Stimulated activated CD4-positive, alpha-beta T cell treated with anti-CD3 and anti-CD28 coated beads, Interleukin-12 subunit alpha, Interleukin-12 subunit beta, amount 100 ng/mL, for 24 hours (primary cell): ENCODE measurements at regions not wholly inside any gene's neighbourhood (a gene's known extent, or its start where the extent isn't known, plus 50 kb on each side); places are given as distances from the start of the nearest gene placed in this dataset.

ENCODE experiments used
- DNase-seq, 2 experiments: peaks; one replicate each; pipeline ENCODE4 v3.0.0-alpha.2; 2020; ENCODE audit warnings: low read depth in 2 of 2

DNA sequence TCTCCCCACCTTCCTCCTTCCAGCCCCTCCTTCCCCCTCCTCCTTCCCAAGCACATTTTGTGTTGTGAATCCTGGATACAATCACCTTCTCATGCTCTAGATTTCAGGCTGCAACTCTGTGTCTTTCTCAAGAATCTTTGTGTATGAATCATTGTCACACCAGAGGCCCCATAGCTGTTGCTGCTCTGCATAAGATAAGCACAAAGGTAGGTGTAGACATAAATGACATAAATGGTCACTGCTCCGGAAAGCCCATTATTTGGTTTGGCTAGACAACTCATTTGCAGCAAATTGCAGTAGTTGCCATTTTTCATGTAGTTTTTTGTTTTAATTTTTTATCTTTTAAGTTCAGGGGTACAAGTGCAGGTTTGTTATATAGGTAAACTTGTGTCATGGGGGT lies 216.3 kb upstream of the NRP1 start:
- DNase-seq, result no peak

DNA sequence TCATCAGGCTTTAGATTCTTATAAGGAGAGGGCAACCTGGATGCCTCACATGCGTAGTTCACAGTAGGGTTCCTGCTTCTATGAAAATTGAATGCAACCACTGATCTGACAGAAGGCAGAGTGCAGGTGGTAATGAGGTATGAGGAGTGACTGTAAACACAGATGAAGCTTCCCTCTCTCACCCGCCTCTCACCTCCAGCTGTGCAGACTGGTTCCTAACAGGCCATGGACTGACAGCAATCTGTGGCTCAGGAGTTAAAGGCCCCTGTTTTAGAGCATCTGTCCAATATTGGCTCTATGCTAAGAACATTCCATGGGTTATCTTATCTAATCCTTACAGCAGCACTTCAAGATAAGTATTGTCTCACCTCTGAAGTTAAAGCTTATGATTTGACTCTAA lies 213.5 kb upstream of the NRP1 start:
- no peak for DNase-seq

DNA sequence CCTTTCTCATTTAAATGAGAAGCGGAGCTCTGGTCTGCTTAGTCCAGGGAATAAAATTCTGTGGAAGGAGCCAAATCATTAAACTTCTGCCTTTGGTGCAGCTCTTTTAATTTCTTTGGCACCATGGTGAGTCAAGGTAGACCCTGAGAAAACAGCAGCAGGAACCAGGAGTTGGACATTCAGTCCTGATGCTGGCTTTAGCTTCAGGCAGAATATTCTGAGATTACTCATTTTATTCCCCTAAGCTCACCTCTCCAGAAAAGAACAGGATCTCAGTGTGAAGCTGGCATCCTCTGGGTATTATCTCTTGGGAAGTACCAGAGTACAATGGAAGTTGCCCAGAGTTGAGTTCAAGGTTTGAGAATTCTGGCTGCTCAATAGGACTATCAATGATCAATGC lies 211.6 kb upstream of the NRP1 start:
- no peak for DNase-seq

DNA sequence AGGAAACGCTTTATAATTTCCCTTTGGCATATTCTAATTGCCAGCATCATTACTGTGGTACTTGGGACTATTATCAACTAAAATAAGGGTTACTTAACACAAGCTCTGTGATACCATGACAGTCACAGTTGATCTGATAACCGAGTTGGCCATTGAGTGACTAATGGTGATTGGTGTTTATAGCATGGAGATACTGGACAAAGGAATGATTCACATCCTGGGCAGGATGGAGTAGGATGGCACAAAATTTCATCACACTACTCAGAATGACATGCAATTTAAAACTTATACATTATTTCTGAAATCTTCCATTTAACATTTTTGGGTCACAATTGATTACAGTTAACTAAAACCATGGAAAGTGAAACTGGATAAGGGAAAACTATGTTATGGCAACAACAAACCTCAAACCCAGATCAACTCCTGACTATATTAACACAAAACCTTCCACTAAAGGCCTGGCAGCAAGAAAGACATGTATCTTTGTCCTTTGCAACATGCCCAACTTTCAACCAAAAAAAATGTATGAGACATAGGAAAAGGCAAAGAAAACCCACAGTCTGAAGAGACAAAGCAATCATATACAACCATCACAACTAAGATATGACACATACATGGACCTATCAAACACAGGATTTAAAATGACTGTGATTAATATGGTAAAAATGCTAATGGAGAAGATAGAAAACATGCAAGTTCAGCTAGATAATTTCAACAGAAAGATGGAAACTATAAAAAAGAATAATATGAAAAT lies 208.5 kb upstream of the NRP1 start:
- no peak for DNase-seq

DNA sequence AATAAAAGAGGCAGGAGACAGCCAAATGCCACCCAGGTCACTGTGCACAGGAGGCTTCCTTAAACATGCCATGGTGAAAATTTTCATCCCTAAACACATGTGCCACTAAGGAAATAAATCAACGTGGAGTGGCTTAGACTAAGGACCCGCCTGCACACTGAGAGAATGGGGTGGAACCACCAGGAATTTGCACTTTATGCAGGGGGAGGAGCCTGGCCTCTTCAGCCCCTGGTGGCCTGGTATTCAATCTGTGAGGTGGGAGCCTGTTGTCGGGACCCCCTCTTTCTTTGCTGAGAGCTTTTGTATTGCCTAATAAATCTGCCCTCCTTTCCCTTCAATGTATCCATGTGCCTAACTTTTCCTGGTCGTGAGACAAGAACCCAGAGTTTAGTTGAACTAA lies 204.6 kb upstream of the NRP1 start:
- no peak for DNase-seq

DNA sequence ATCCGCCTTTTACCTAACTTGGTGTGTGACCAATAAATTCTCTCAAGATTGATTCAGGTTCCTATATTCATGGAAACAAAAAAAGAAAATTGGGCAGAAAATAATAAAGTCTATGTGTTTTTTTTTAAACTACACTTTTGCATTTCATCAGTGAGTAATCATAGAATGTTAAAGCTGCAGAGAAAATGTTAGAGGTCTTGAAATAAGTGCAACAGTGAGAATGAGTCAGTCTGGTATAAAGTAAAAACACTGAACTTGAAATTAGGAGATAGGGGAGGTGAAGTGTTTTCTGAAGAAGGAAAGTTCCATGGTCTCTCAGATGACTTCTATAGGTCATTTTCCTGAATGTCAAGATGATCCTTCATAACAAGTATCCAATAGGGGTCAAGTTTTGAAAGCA lies 202.6 kb upstream of the NRP1 start:
- DNase-seq, result no peak

DNA sequence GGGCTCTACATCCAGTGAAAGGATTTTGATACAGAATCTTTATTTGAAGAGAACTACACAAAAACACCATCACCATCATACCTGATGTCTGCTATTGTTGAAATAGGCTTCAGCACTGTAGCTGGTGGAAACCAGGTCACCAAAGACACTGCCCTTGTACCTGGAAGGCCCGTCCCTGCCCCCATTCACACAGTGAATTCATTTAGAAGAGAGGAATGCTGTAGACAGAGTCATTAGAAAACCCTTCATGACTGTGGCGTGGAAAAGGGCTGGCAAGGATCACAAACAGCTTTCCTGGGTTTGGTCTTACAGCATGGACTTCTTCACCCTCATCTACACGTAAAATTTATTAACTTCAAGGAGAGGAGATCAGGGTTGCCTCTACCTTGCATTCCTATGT lies 202.0 kb upstream of the NRP1 start:
- no peak for DNase-seq

DNA sequence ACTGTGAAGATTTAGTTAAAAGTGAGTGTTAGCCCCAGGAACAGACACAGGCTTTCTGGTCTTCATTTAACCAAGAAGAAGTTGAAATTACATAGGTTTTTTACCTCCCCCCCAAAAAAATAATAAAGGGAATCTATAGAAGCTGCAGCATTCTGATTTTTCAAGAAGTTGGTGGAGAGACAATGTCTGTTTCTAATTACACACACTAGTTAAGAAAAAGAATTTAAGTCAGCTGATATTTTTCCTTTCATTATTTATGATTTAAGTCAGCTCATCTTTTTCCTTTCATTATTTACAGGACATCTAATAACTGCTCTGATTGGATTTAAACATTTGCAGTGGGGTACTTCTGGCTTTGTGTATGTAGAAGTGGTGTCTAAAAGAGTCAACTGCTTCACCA lies 201.4 kb upstream of the NRP1 start:
- no peak for DNase-seq

DNA sequence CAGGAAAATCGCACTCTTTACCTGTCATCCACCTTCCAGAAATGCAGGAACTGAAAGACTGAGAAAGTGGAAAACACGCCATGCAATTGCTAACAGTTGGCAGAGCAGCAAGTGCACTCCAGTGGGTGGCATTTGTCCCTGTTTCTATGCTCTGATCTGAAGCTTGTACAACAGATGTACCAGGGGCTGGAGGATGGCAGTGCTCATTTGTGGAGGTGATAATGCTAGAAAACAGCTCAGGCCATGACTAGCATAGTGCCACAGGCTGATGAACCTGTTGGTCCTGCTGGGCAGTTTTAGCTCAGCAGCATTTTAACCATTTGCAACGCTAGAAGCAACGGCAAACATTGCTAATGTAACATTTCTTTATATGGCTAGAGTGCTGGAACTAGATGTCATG lies 199.9 kb upstream of the NRP1 start:
- DNase-seq, result no peak

DNA sequence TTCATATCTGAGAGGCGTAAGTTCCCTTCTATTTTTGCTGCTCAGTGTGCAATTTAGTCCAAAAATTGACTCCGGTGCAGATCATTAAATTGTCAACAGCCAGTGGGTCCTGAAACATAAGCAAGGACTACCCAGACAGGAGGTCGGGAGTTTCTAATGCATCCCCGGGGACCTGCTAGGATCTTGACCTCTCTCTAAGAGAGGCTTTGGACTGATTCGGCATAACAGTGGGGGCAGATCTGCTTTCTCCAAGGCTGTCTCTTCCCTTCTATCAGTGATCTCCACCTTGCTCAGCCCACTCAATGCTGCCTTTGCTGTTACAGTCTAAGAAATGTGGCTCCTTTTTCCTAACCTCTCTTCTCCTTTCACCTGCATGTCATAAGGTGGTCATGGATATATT lies 199.1 kb upstream of the NRP1 start:
- no peak for DNase-seq

DNA sequence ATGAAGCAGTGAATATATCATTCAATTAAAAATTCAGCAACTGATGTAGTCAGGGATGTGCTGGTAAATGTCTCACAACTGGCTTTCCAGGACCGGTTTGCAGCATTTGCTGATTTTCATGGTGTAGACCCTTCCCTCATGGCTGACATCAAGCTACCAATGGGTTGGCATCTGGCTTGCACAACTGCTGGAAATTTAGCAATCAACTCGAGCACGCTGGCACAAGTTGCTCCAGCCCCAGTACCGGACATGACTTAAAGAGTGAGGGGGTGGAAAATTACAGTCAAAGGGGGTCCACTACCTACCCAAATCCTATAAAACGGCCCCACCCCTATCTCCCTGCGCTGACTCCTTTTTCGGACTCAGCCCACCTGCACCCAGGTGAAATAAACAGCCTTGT lies 198.4 kb upstream of the NRP1 start:
- DNase-seq, result no peak

DNA sequence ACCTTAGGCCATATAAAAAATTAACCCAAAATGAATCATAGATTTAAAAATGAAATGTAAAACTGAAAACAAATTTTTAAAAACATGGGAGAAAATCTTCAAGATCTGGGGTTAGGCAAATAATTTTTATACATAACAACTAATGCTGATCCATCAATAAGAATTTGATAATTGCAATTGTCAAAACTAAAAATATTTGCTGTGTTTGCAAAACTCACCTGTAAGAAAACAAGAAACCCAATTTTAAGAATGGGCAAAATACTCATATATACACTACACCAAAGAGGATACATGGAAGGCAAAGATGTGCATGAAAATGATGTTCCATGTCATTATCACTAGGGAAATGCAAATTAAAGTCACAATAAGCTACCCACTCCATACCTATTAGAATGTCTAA lies 194.8 kb upstream of the NRP1 start:
- DNase-seq, result no peak

DNA sequence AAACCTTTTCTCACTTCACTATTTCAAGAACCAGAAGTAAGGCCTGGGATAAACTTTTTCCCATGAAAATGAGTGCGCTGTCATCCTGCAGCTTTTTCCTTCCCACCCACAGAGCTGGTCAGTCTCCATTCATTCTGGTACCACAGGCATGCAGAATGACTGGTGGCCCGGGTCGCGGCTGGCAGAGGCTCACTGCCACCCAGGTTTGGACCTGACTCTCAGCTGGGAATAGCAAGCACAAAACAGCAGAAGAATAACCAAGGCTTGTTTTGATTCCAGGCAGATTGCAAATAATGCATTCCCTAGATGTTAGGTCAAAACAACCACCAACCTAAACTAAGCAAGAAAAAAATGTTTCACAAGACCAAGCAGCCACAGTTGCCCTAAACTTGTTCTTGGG lies 190.5 kb upstream of the NRP1 start:
- no peak for DNase-seq

DNA sequence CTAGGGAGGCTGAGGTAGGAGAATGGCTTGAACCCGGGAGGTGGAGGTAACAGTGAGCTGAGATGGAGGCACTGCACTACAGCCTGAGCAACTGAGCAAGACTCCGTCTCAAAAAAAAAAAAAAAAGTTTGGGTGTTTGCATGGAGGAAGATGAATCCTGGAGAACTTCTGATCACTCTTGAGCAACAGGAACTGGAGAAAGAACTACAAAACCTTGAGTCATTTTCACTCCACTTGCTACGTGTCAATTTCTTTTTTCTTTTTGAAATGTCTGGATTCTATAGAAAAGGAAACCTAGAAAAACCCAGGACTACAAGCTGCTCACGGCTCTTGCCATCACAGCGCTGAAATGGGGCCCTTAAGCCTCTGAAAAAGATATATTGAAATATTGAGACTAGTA lies 189.6 kb upstream of the NRP1 start:
- DNase-seq, result no peak

DNA sequence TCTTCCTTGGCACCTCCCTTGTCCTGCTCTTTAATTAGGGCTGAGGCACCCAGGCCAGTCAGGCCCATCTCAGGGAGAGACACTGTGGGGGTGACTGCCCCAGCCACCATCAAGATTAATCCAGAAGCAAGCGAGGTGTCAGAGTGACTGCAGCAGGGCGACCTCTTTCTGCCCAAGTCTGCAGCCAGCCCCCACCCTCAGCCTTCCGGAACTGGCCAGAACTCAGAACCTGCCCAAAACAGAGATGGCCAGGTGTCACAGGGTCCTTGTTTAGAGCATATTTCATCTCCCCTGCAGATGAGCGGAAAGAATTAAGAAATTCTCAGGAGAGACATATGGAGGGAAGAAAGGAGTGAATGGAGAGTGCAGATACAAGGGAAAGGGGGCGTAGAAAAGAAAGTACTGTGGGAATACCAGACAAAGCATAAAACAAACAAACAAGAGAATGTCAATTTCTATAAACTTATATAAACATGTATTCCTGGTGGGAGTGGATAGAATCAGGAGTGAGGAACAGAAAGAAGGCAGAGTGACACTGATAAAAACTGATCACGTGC lies 188.8 kb upstream of the NRP1 start:
- DNase-seq, result no peak

DNA sequence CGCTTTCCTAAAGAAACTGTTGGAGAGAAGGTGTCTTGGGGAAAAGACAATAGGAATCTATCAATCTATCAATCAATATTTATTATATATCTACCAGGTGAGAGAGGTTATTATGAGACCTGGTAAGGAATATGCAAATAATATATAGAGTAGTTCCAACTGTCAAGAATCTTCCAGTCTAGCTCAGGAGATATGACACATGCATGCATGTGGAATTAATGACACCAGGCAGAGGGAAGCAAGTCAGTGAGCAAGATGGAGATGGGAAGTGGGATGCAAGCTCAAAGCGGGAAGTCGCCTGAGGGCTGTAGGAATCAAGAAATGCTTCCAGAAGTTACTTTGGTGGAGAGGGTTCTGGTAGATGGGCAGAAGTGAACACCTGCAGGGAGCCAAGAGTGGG lies 187.4 kb upstream of the NRP1 start:
- no peak for DNase-seq

DNA sequence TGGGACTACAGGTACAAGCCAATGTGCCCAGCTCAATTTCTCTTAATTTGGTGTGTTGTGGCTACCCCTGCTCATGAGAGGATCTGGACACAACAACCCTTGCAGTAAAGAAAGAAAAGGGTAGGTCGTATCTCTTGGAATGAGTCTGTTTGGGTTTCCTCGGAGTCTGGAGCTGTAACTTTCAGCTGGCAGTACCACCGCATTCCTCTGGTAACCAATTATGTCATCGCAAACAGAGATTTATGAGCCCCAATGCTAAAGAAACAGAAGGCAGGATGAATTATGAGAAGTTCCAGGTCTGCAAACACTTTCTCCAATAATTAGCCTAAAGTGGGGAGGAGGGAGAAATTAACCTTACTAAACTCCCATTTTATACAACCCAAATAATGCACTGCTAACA lies 186.6 kb upstream of the NRP1 start:
- DNase-seq, result no peak

DNA sequence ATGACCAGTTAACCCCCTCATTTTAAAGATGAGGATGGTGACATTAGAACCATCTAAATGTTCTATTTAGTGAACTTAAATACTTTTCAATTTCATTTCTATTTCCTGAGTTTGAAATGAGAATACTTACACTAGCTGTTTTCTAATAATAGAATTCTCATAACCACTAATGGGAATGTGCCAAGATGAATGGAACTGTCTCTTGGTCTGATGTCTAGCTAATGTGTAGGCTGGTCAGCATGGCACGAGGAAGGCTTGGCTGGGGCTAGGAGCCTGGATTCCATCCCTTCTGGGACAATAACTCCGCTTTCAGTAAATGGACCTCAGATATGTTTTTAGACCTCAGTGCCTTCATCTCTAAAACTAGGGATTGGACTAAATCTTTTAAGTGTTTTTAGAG lies 185.8 kb upstream of the NRP1 start:
- no peak for DNase-seq

DNA sequence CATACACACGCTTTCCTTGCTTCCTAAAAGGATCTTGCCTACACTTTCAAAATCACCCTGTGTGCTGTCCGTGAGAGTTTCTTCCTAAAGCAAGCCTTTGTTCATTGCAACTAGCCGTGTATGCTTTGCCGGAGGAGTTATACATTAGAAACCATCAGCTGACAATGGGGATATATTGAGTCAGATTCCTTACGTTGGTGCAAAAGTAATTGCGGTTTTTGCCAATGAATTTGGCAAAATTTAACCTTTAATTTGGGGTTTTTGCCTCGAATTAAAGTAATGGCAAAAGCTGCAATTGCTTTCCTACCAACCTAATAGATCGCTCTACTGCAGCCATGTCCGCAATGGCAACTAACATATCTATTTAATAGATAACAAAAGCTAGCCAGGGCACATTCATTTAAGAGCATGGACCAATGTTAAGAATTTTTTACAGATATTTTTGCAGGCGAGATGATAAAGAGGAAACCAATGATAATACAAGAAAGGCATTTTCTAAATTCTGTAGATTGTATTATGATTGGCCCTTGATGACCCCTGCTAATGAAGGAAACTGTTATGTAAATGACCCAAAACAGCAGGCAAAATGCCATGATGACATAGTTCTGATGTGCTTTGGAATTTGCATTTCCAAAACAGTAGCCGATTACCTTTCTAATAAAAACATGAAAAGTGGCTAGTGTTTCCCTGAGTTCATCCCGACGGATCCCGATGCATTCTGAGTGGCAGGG lies 184.8 kb upstream of the NRP1 start:
- DNase-seq, result no peak

DNA sequence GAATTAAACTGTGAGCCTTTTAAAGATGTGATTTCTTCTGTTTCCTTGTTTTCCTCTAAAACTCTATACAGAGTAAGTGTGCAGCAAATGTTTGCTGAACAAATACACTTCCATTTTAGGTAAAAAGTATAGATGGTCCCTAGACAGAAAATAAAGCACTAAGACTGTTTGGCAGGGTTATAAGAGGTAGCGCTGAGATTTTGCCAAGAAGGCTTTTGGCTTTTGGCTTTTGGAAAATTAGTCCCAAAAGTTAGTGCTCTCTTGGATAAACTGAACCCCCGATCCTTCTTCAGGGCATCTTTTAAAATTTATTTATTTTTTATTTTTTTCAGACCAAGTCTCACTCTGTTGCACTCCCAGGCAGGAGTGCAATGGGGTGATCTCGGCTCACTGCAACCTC lies 175.7 kb upstream of the NRP1 start:
- no peak for DNase-seq

DNA sequence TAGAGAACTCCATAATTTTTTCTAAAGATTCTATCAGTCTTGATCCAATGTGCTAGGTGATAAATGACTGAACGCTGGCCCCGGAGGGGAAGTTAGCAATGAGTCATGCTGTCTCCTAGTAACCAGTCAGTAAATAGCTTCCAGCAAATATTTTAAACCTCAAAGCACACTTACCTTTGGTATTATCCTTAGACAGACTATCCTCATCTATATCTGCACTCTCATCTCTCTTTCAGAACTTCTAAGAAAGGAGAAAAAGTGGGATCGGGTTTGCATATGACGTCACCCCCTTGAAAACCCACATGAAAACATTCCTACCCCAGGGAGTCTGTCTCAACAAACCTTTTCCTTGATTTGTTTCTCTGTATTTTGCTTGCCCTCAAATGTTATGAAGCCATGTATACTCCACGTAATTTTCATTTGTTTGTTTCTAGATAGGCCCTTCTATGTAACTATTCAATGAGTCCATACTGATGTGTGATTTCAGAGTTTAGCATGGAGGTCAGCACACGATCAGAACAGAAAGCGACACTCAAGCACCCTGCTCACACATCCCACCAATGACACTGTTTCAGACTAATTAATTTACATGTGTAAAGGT lies 174.9 kb upstream of the NRP1 start:
- DNase-seq, result peak in 1 of 2 experiments; percentile 20

DNA sequence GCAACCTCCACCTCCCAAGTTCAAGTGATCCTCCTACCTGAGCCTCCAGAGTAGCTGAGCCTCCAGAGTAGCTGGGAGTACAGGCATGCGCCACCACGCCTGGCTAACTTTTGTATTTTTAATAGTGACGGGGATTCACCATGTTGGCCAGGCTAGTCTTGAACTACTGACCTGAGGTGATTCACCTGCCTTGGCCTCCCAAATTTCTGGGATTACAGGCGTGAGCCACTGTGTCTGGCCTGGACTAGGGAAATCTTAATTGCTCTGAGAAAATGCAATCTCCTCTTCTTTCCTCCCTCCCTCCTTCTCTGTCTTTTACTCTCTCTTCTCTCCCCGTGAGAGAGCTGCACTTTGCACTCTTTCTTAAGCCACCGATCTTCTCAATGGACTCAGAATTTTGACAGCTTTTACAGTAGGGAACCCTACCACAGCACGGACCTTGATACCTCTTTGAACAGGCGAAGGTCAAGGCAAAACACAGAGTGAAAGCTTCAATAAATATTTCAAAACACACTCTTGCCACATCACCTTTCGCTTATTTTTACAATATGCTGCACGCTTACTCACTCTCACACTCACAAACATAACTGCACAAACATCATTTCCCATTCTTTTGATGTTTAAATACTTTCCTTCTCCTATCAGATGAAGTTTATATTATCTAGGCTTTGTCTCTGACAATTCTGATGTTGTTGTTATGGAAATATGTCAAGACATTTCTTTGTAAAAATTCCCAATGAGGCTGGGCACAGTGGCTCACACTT lies 173.4 kb upstream of the NRP1 start:
- DNase-seq, result no peak
